NT2/D1 (cell line): ENCODE measurements at regions not wholly inside any gene's neighbourhood (a gene's known extent, or its start where the extent isn't known, plus 50 kb on each side); places are given as distances from the start of the nearest gene placed in this dataset.

Experiments used
- SUZ12 ChIP-seq: IDR thresholded peaks from 2 replicates; pipeline ENCODE4 v1.6.1; 2011; ENCODE audit not compliant: insufficient read length, insufficient read depth; ENCODE audit errors: extremely low read depth
- YY1 ChIP-seq: IDR thresholded peaks from 2 replicates; pipeline ENCODE4 v1.6.1; 2011; ENCODE audit not compliant: insufficient read length, insufficient read depth
- ZNF274 ChIP-seq: IDR thresholded peaks from 2 replicates; pipeline ENCODE4 v1.6.1; 2011; ENCODE audit warnings: mild to moderate bottlenecking, low read depth, low read length

- no peak for TF ChIP-seq SUZ12
- no peak for TF ChIP-seq YY1
- TF ChIP-seq ZNF274 = no peak
Observed at GRCh38 chr13:56317841-56318240, 822.9 kb upstream of the PRR20A start.
